Endothelial cell of umbilical vein (primary cell): ENCODE measurements at regions not wholly inside any gene's neighbourhood (a gene's known extent, or its start where the extent isn't known, plus 50 kb on each side); places are given as distances from the start of the nearest gene placed in this dataset.

Source experiments
- BruUV-seq: library from RNA; stranded (reverse); fragments of 400-500 nt; replicated peaks from 2 replicates; lab custom pipeline; 2021; lab: Mats Ljungman, UMichigan
- CTCF ChIA-PET: fragments of 300-600, 350-600 bp; sonication (Branson Sonifier 250); formaldehyde crosslinking; loops from one replicate; lab custom pipeline; 2021; ENCODE audit warnings: antibody characterized with exemption, inconsistent platforms; lab: Charles Lee
- POLR2A ChIA-PET: fragments of 300-600, 350-600 bp; sonication (Branson Sonifier 250); formaldehyde crosslinking; loops from one replicate; lab custom pipeline; 2021; ENCODE audit warnings: antibody characterized with exemption, inconsistent platforms; lab: Charles Lee
- DNase-seq: peaks from one replicate; pipeline ENCODE4 v3.0.0-alpha.2; 2011; ENCODE audit warnings: low read depth, low spot score
- FAIRE-seq: peaks from 2 replicates; lab custom pipeline; 2011; peaks lifted over from hg19 to GRCh38; lab: Jason Lieb, UNC
- H2AFZ ChIP-seq: 2 replicates; pipeline ENCODE4 v1.6.0; 2012; ENCODE audit warnings: low read depth, low read length, control low read depth, inconsistent platforms
- H3K27ac ChIP-seq: 2 replicates; pipeline ENCODE4 v1.5.1; 2011; ENCODE audit warnings: low read depth, mild to moderate bottlenecking, control low read depth, low read length, moderate library complexity; ENCODE audit not compliant: insufficient read depth
- H3K27me3 ChIP-seq, 2 experiments: 2 replicates each; pipeline versions ENCODE4 v1.6.0 to v1.6.1; 2011; ENCODE audit warnings: low read length in 2 of 2, mixed read lengths in 1 of 2; ENCODE audit not compliant: control insufficient read depth in 2 of 2, insufficient read depth in 2 of 2
- H3K36me3 ChIP-seq, 2 experiments: 2 replicates in 1 of 2; 3 replicates in 1 of 2; pipeline ENCODE4 v1.5.1; 2011; ENCODE audit warnings: low read length in 2 of 2, mild to moderate bottlenecking in 1 of 2, moderate library complexity in 1 of 2; ENCODE audit not compliant: control insufficient read depth in 2 of 2, insufficient read depth in 2 of 2; ENCODE audit errors: extremely low read depth in 1 of 2
- H3K4me1 ChIP-seq: 3 replicates; pipeline ENCODE4 v1.5.1; 2011; ENCODE audit warnings: mild to moderate bottlenecking, low read length; ENCODE audit not compliant: control insufficient read depth, insufficient read depth; ENCODE audit errors: extremely low read depth
- H3K4me2 ChIP-seq: 2 replicates; pipeline ENCODE4 v1.6.1; 2011; ENCODE audit warnings: low read length, control low read depth, mixed read lengths; ENCODE audit not compliant: insufficient read depth
- H3K4me3 ChIP-seq, 3 experiments: fragments of 200-600 bp in 1 of 3; sonication (generic), shearing (Covaris generic) in 1 of 3; replicated peaks in 1 of 3; 2 replicates each; pipeline ENCODE4 v1.5.1; 2011 to 2016; ENCODE audit warnings: control low read depth in 3 of 3, low read length in 3 of 3, mild to moderate bottlenecking in 2 of 3, inconsistent platforms in 1 of 3, low read depth in 1 of 3, moderate library complexity in 1 of 3; ENCODE audit not compliant: insufficient read depth in 1 of 3
- H3K79me2 ChIP-seq: 2 replicates; pipeline ENCODE4 v1.6.0; 2012; ENCODE audit warnings: low read length, inconsistent platforms; ENCODE audit not compliant: control insufficient read depth, insufficient read depth
- H3K9ac ChIP-seq: replicated peaks from 2 replicates; pipeline ENCODE3; 2011; ENCODE audit warnings: low read length, control low read depth; ENCODE audit not compliant: insufficient read depth; ENCODE audit errors: extremely low read depth
- H3K9me1 ChIP-seq: replicated peaks from 3 replicates; pipeline ENCODE4 v1.6.0; 2011; ENCODE audit warnings: mild to moderate bottlenecking, low read length; ENCODE audit not compliant: control insufficient read depth, insufficient read depth; ENCODE audit errors: extremely low read depth
- H3K9me3 ChIP-seq: replicated peaks from 2 replicates; pipeline ENCODE4 v1.5.1; 2012; ENCODE audit warnings: low read length, inconsistent platforms; ENCODE audit not compliant: control insufficient read depth, insufficient read depth
- H4K20me1 ChIP-seq: replicated peaks from 2 replicates; pipeline ENCODE3; 2011; ENCODE audit warnings: mild to moderate bottlenecking, low read length; ENCODE audit not compliant: control insufficient read depth, insufficient read depth; ENCODE audit errors: extremely low read depth
- EZH2 ChIP-seq: IDR thresholded peaks from 2 replicates; pipeline ENCODE4 v1.6.1; 2012; ENCODE audit warnings: borderline replicate concordance, low read depth, mild to moderate bottlenecking, moderate library complexity, low read length, inconsistent platforms; ENCODE audit not compliant: severe bottlenecking
- FOS ChIP-seq: IDR thresholded peaks from 2 replicates; pipeline ENCODE4 v1.6.1; 2011; ENCODE audit warnings: mild to moderate bottlenecking, low read length, moderate library complexity, borderline replicate concordance; ENCODE audit not compliant: insufficient read depth
- GATA2 ChIP-seq: IDR thresholded peaks from 2 replicates; pipeline ENCODE4 v1.7.0; 2011; ENCODE audit warnings: low read depth, mild to moderate bottlenecking, moderate library complexity, mixed read lengths, low read length; ENCODE audit not compliant: insufficient read length, insufficient read depth
- JUN ChIP-seq: IDR thresholded peaks from 2 replicates; pipeline ENCODE4 v1.6.1; 2011; ENCODE audit warnings: borderline replicate concordance, low read depth; ENCODE audit not compliant: insufficient read length, insufficient read depth
- MYC ChIP-seq: IDR thresholded peaks from one replicate; pipeline ENCODE4 v1.6.1; 2011; ENCODE audit warnings: mild to moderate bottlenecking, low read depth, low read length
- POLR2A ChIP-seq: IDR thresholded peaks from 2 replicates; pipeline ENCODE4 v1.6.1; 2012; ENCODE audit warnings: low read depth, mild to moderate bottlenecking, control low read depth, low read length
- POLR2AphosphoS5 ChIP-seq: IDR thresholded peaks from 2 replicates; pipeline ENCODE4 v1.6.1; 2012; ENCODE audit warnings: low read depth, mild to moderate bottlenecking, control low read depth, low read length, moderate library complexity; ENCODE audit not compliant: insufficient read depth
- dilution Hi-C: fragments of 300-500 bp; cut with MboI; formaldehyde crosslinking; loops from one replicate; pipeline ENCODE4 v1.15.0; 2019; ENCODE audit warnings: low sequenced_read_pairs; ENCODE audit not compliant: extremely low pct_ligation_motif_present
- intact Hi-C: fragments of 100-400 bp; cut with micrococcal nuclease; formaldehyde crosslinking; loops from one replicate; pipeline ENCODE4 v1.10.0; 2022
- TF ChIP-seq, protein P1 (sequence below), 2 donors: IDR thresholded peaks; 1 replicate in 1 of 2; 2 replicates in 1 of 2; pipeline ENCODE4 v1.5.1; 2011; ENCODE audit warnings: low read length in 2 of 2, mild to moderate bottlenecking in 2 of 2, moderate library complexity in 2 of 2, control low read depth in 1 of 2, inconsistent platforms in 1 of 2, low read depth in 1 of 2; ENCODE audit not compliant: insufficient read depth in 1 of 2; ENCODE audit errors: extremely low read depth in 1 of 2
- TF ChIP-seq, protein P2 (sequence below): IDR thresholded peaks from 2 replicates; pipeline ENCODE4 v1.6.1; 2011; ENCODE audit not compliant: insufficient read depth, insufficient read length

DNA sequence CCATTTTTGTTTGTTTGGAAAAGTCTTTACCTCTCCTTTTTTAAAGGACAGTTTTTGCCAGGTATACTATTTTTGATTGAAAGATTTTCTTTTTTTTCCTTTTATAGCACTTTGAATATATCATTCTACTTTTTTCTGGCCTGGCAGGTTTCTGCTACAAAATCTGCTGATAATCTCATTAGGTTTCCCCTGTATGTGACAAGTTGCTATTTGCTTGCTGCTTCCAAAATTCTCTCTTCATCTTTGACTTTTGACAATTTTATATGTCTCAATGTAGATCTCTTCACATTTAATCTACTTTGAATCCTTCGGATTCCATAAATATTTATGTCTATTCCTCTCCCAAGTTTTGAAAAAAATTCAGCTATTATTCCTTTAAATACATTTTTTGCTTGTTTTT is 838.5 kb downstream of the IGSF11 start:
- no TSS peak for BruUV-seq
- no peak overlapping the region for H3K27ac ChIP-seq
- TF ChIP-seq FOS (no peak), POLR2AphosphoS5 (no peak), POLR2A (no peak), MYC (no peak), JUN (no peak), GATA2 (no peak), EZH2 (no peak)
- TF ChIP-seq, protein P1, sequence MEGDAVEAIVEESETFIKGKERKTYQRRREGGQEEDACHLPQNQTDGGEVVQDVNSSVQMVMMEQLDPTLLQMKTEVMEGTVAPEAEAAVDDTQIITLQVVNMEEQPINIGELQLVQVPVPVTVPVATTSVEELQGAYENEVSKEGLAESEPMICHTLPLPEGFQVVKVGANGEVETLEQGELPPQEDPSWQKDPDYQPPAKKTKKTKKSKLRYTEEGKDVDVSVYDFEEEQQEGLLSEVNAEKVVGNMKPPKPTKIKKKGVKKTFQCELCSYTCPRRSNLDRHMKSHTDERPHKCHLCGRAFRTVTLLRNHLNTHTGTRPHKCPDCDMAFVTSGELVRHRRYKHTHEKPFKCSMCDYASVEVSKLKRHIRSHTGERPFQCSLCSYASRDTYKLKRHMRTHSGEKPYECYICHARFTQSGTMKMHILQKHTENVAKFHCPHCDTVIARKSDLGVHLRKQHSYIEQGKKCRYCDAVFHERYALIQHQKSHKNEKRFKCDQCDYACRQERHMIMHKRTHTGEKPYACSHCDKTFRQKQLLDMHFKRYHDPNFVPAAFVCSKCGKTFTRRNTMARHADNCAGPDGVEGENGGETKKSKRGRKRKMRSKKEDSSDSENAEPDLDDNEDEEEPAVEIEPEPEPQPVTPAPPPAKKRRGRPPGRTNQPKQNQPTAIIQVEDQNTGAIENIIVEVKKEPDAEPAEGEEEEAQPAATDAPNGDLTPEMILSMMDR (IDR thresholded peaks at IDR 0.05; ENCODE audit: extremely low read depth in 1 of 2, insufficient read depth in 1 of 2, low read depth in 1 of 2, low read length in 2 of 2): no peak
- TF ChIP-seq, protein P2, sequence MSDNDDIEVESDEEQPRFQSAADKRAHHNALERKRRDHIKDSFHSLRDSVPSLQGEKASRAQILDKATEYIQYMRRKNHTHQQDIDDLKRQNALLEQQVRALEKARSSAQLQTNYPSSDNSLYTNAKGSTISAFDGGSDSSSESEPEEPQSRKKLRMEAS: no peak
- POLR2A ChIA-PET: no interaction called here
- intact Hi-C loops (no loop called here), dilution Hi-C loops (no loop called here)
- H3K4me1 ChIP-seq: no peaks in the 10 kb centered on the region
- no peak overlapping the region for H3K4me2 ChIP-seq
- H2AFZ ChIP-seq: no peak overlapping the region
- no peaks in the 10 kb centered on the region for H3K36me3 ChIP-seq
- DNase-seq: no peak
- no peaks in the 10 kb centered on the region for H3K79me2 ChIP-seq
- H3K9me1 ChIP-seq: no peaks in the 10 kb centered on the region
- no peaks in the 10 kb centered on the region for H3K27me3 ChIP-seq
- CTCF ChIA-PET: no interaction called here
- H3K9me3 ChIP-seq: no peaks in the 10 kb centered on the region
- H3K9ac ChIP-seq: no peak overlapping the region
- FAIRE-seq: no peak
- H3K4me3 ChIP-seq: no peak overlapping the region
- H4K20me1 ChIP-seq: no peaks in the 10 kb centered on the region
